Heart left ventricle (tissue), 16 donors: ENCODE measurements at regions not wholly inside any gene's neighbourhood (a gene's known extent, or its start where the extent isn't known, plus 50 kb on each side); places are given as distances from the start of the nearest gene placed in this dataset.
A peak's percentile ranks its signal among the peaks of the same experiment; 100 is the strongest.
"Not testable (repeated sequence)": the region's sequence is repeated elsewhere in the genome, so short reads cannot be mapped to it uniquely, and the experiment has no call there.

Experiments used
- ATAC-seq, 4 donors: fragments of 200-7000 bp; cut with Tn5 transposase; one replicate each; pipeline ENCODE4 v1.9.1; 2020 to 2022; ENCODE audit warnings: moderate library complexity in 4 of 4, mild to moderate bottlenecking in 3 of 4, moderate number of reproducible peaks in 1 of 4
- DNase-seq, 5 donors: peaks; one replicate each; pipeline ENCODE4 v3.0.0-alpha.2; 2020
- H3K27ac ChIP-seq, 12 donors: fragments of 200-600 bp; sonication (generic) in 4 of 12; one replicate each; pipeline versions ENCODE4 v1.5.0 to v1.8.0; 2016 to 2022; ENCODE audit warnings: mild to moderate bottlenecking in 2 of 12
- H3K27me3 ChIP-seq, 9 donors: fragments of 200-600 bp; sonication (generic) in 2 of 9; one replicate each; pipeline versions ENCODE4 v1.5.1 to v1.8.0; 2016 to 2022; ENCODE audit warnings: mild to moderate bottlenecking in 3 of 9
- H3K36me3 ChIP-seq, 9 donors: fragments of 200-600 bp; sonication (generic) in 2 of 9; one replicate each; pipeline versions ENCODE4 v1.5.0 to v1.8.0; 2018 to 2022; ENCODE audit warnings: mild to moderate bottlenecking in 2 of 9
- H3K4me1 ChIP-seq, 12 donors: fragments of 200-600 bp; sonication (generic) in 4 of 12; one replicate each; pipeline versions ENCODE4 v1.5.0 to v1.8.0; 2016 to 2022; ENCODE audit warnings: mild to moderate bottlenecking in 3 of 12
- H3K4me3 ChIP-seq, 12 donors: fragments of 200-600 bp; sonication (generic) in 4 of 12; one replicate each; pipeline versions ENCODE4 v1.5.0 to v1.8.0; 2017 to 2022; ENCODE audit warnings: mild to moderate bottlenecking in 9 of 12, moderate library complexity in 4 of 12
- H3K9me3 ChIP-seq, 12 donors: fragments of 200-600 bp; sonication (generic) in 4 of 12; one replicate each; pipeline versions ENCODE4 v1.5.0 to v1.8.0; 2016 to 2022; ENCODE audit warnings: mild to moderate bottlenecking in 1 of 12
- POLR2A ChIP-seq, 2 donors: fragments of 450-650 bp; IDR thresholded peaks; one replicate each; pipeline ENCODE4 v1.6.1; 2017; ENCODE audit warnings: antibody characterized with exemption in 2 of 2, mild to moderate bottlenecking in 2 of 2, moderate library complexity in 2 of 2
- WGBS, 4 donors: extraction: QIAGEN DNeasy Blood & Tissue Kit in 2 of 4; methylation state at CpG; one replicate each; pipeline versions ENCODE4 v1.1.5 to v1.1.7; 2013 to 2018; 5-methylcytosine and 5-hydroxymethylcytosine counted together
- intact Hi-C, 10 donors: fragments of 100-400 bp; cut with DNase I; formaldehyde crosslinking; loops; one replicate each; pipeline versions ENCODE4 v1.11.1 to v1.14.2; 2022
- TF ChIP-seq, protein P1 (sequence below), 12 donors: fragments of 200-600 bp; sonication (generic) in 4 of 12; IDR thresholded peaks; one replicate each; pipeline versions ENCODE4 v1.5.0 to v1.8.0; 2018 to 2022; ENCODE audit warnings: antibody characterized with exemption in 12 of 12, mild to moderate bottlenecking in 5 of 12
- donor health status: ischemic (EF 13 %, LVEDD 7.1; RV severe dilation, severe dysfunction).
- donor health status: healthy with polysubstance abuse.
- donor health status: DM: no; HTN: yes; CAD: no.
- donor health status: DM: no; HTN: no; CAD: no.
- donor health status: ischemic (EF 25% LVEDD 6.9; RV normal size, moderate dysfunction).
- donor health status: ischemic (EF 25% LVEDD 5.7; RV mildly dilated, moderate dysfunction).
- donor health status: healthy.
- donor health status: DM: yes; HTN: yes; CAD: no.
- donor health status: ischemic (EF 35%, LVEDD 5.7; RV mildly dilated, moderate dysfunction).
- donor health status: nonischemic (EF 11% LVEDD 7.7; RV severe dilation, severe dysfunction).
- donor health status: DM: yes; HTN: yes; CAD: no.
- donor health status: PGD.
- donor health status: ischemic (EF 29% LVEDD 5.4; RV normal size, mild dysfunction).
- donor health status: nonischemic (EF 23%, LVEDD 6.1; RV moderate dilation, normal function).

DNA sequence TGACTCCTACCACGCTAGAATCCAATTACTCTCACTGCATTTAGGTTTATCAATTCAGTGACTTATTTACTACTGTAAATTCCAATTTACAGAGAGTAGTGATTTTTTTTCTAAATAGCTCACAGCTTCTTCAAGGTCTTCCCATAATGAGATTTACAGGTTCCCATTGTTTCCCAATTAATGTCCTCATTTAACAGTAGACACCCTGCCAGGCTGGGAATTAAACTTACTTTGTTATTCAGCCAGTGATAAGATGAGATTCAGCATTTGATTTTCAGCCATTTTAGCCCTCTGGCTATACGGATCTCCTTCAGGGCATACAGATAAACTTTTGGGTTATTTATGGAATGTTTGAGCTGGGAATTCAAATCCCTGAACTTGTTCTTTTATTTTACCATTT lies 582.9 kb upstream of the EYS start:
- DNase-seq: no peak
- TF ChIP-seq, protein P1, sequence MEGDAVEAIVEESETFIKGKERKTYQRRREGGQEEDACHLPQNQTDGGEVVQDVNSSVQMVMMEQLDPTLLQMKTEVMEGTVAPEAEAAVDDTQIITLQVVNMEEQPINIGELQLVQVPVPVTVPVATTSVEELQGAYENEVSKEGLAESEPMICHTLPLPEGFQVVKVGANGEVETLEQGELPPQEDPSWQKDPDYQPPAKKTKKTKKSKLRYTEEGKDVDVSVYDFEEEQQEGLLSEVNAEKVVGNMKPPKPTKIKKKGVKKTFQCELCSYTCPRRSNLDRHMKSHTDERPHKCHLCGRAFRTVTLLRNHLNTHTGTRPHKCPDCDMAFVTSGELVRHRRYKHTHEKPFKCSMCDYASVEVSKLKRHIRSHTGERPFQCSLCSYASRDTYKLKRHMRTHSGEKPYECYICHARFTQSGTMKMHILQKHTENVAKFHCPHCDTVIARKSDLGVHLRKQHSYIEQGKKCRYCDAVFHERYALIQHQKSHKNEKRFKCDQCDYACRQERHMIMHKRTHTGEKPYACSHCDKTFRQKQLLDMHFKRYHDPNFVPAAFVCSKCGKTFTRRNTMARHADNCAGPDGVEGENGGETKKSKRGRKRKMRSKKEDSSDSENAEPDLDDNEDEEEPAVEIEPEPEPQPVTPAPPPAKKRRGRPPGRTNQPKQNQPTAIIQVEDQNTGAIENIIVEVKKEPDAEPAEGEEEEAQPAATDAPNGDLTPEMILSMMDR (IDR thresholded peaks at IDR 0.05): no peak
- TF ChIP-seq POLR2A (IDR thresholded peaks at IDR 0.05): no peak
- Histone ChIP-seq H3K9me3 (no peaks in the 10 kb centered on the region), H3K4me3 (no peak overlapping the region), H3K4me1 (no peaks in the 10 kb centered on the region), H3K27me3 (no peaks in the 10 kb centered on the region), H3K27ac (no peak overlapping the region), H3K36me3 (no peaks in the 10 kb centered on the region)
- WGBS, 4 donors: 58 to 63% (median 61%) methylated on average over 2 of the region's 2 CpGs
- intact Hi-C loops: no loop called here
- no peak for ATAC-seq

DNA sequence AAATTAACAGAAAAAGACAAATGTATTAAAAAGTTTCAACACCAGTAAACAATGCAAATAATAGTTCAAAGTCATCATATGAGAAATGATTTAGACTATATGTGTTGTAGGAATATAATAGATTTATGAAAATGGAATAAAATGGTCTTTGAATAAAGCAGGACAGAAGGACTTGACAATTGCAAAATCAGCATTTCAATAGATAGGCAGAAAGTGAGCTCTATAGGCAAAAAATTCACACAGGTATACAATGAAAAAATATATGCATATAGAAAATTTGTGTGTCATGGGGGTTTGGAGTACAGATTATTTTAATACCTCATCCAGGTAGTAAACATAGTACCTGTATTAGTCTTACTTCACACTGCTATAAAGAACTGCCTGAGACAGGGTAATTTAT lies 571.1 kb upstream of the EYS start:
- Histone ChIP-seq H3K4me3 (no peak overlapping the region), H3K27ac (no peak overlapping the region), H3K36me3 (no peaks in the 10 kb centered on the region), H3K4me1 (peaks cover 0 to 3% (median 0%) of the 10 kb centered on the region in 12 donors), H3K27me3 (no peaks in the 10 kb centered on the region), H3K9me3 (peaks cover 0 to 6% (median 0%) of the 10 kb centered on the region in 12 donors)
- intact Hi-C loops: no loop called here
- DNase-seq (no peak), ATAC-seq (no peak)
- TF ChIP-seq POLR2A (IDR thresholded peaks at IDR 0.05): no peak
- TF ChIP-seq, protein P1 (IDR thresholded peaks at IDR 0.05): no peak

DNA sequence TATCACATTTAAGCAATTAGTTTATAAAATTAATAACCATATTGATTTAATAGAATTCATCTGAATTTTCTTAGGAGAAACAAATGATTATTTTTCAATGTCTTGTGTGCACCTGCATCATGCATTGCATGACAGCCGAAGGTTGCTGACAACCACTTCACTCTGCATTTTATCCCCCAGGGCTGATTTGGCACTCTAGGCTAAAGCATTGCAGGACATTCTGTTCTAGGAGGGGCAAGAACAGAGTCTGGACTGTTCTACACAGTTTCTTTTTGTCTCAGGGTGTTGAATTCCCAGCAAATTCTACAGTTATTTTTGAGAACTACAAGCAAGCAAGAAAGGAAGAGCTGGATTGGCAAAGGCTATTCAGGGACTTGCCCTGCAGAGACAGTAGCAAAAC lies 570.4 kb upstream of the EYS start:
- intact Hi-C loops: no loop called here
- Histone ChIP-seq H3K9me3 (peaks cover 0 to 6% (median 0%) of the 10 kb centered on the region in 12 donors), H3K4me1 (peaks cover 0 to 3% (median 0%) of the 10 kb centered on the region in 12 donors), H3K36me3 (no peaks in the 10 kb centered on the region), H3K27ac (no peak overlapping the region), H3K4me3 (no peak overlapping the region), H3K27me3 (no peaks in the 10 kb centered on the region)
- ATAC-seq: peak in 2 of 4 donors; percentile 26 to 62
- no peak for TF ChIP-seq POLR2A (IDR thresholded peaks at IDR 0.05)
- WGBS, 4 donors: 53 to 72% (median 60%) methylated on average over 1 of the region's 1 CpG
- DNase-seq: no peak

DNA sequence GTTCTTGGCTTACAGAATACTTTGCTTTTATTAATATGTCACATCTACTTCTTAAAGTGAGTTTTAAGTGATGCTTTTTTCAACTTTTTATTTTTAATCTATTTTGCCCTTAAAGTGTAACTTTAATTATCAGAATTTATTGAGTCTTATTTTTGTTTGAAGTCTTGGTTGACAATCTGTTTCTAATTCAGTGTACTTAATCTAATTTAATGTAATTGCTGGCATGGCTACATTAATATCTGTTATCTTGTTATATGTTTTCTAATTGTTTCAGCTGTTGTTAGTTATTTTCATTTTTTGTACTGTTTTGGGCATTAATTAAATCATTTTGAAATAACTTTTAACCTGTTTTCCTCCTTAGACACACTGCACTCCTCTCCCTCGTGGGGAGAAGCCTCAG lies 558.7 kb upstream of the EYS start:
- ATAC-seq (no peak), DNase-seq (no peak)
- H3K4me3 ChIP-seq: no peak overlapping the region
- TF ChIP-seq, protein P1 (IDR thresholded peaks at IDR 0.05): no peak
- TF ChIP-seq POLR2A (IDR thresholded peaks at IDR 0.05): no peak
- H3K27me3 ChIP-seq: no peaks in the 10 kb centered on the region
- WGBS, 4 donors: 24 to 53% (median 34%) methylated on average over 1 of the region's 1 CpG
- peaks cover 0 to 10% (median 0%) of the 10 kb centered on the region in 12 donors for H3K9me3 ChIP-seq
- H3K27ac ChIP-seq: no peak overlapping the region
- H3K36me3 ChIP-seq: no peaks in the 10 kb centered on the region
- intact Hi-C loops: no loop called here
- H3K4me1 ChIP-seq: no peaks in the 10 kb centered on the region

DNA sequence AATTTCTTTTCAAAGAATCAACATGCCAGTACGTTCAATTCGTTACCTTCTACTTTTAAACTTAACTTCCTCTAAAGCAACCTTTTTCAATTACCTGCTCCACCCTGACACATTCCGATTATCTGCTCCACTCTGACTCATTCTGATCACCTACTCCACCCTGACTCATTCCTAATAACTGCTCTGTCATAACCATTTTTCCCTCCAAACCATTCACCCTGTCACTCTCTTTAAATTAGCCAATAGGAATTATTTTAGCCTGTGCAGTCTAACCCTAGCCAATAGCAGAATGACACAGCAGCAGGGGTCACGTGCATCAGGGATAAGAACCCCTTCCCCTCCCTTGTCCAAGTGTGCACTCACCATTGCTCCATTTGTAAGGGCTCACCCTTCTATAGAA lies 557.4 kb upstream of the EYS start:
- intact Hi-C loops: no loop called here

DNA sequence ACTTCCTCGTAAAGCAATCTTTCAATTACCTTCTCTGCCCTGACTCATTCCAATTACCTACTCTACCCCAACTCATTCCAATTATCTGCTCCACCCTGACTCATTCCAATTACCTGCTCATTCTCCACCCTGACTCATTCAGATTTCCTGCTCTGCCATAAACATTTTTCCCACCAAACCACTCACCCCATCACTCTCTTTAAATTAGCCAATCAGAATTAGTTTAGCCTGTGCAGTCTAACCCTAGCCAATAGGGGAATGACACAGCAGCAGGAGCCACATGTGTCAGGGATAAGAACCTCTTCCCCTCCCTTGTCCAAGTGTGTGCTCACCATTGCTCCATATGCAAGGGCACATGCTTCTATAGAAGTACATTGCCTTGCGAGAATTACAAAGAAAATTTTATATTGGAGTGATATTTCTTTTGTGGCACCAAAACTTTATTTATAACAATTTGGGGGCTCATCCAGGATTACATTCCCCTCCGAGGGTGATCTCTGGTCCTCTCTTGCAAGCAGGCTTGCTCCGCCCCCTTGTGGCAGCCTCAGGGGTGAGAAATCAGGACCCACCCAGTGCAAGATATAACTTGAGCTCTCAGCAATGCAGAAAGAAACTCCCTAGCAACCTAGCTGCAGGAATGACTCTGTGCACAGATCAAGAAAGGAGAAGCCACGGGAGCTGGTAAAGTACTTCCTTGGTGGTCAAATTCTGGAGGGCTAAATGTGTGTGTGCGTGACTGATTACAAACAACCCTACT lies 551.9 kb upstream of the EYS start:
- WGBS, 4 donors: 84 to 90% (median 87%) methylated on average over 6 of the region's 6 CpGs
- H3K27me3 ChIP-seq, intact Hi-C loops, H3K4me3 ChIP-seq, DNase-seq, H3K4me1 ChIP-seq, ATAC-seq, H3K27ac ChIP-seq, H3K36me3 ChIP-seq: not testable (repeated sequence)
- H3K9me3 ChIP-seq: peaks cover 0 to 51% (median 16%) of the 10 kb centered on the region in 12 donors

More for the DNA sequence above, 557.4 kb upstream of the EYS start:
- ATAC-seq: no peak
- TF ChIP-seq POLR2A (IDR thresholded peaks at IDR 0.05): no peak
- TF ChIP-seq, protein P1 (IDR thresholded peaks at IDR 0.05): no peak
- H3K36me3 ChIP-seq: no peaks in the 10 kb centered on the region
- no peak overlapping the region for H3K4me3 ChIP-seq
- no peak overlapping the region for H3K27ac ChIP-seq
- WGBS, 4 donors: 67 to 76% (median 73%) methylated on average over 4 of the region's 4 CpGs
- no peak for DNase-seq
- H3K27me3 ChIP-seq: no peaks in the 10 kb centered on the region
- H3K4me1 ChIP-seq: no peaks in the 10 kb centered on the region
- H3K9me3 ChIP-seq: peaks cover 0 to 10% (median 3%) of the 10 kb centered on the region in 12 donors
